IgD-negative memory B cell (primary cell): ENCODE measurements at regions not wholly inside any gene's neighbourhood (a gene's known extent, or its start where the extent isn't known, plus 50 kb on each side); places are given as distances from the start of the nearest gene placed in this dataset.

Experiments used
- H3K27ac Mint-ChIP-seq, 3 donors: one replicate each; pipeline ENCODE4 v1.8.0; 2020 to 2022; ENCODE audit warnings: mild to moderate bottlenecking in 3 of 3, mixed read lengths in 3 of 3, moderate library complexity in 1 of 3
- H3K27me3 Mint-ChIP-seq: one replicate; pipeline ENCODE4 v1.8.0; 2021; ENCODE audit warnings: mixed read lengths
- H3K36me3 Mint-ChIP-seq: one replicate; pipeline ENCODE4 v1.8.0; 2020; ENCODE audit warnings: mild to moderate bottlenecking, mixed read lengths
- H3K4me1 Mint-ChIP-seq, 3 donors: one replicate each; pipeline ENCODE4 v1.8.0; 2020 to 2022; ENCODE audit warnings: mixed read lengths in 3 of 3, mild to moderate bottlenecking in 1 of 3
- H3K4me3 Mint-ChIP-seq, 4 donors: one replicate each; pipeline ENCODE4 v1.8.0; 2020 to 2022; ENCODE audit warnings: mild to moderate bottlenecking in 4 of 4, mixed read lengths in 4 of 4, moderate library complexity in 3 of 4
- H3K9me3 Mint-ChIP-seq, 3 donors: one replicate each; pipeline ENCODE4 v1.8.0; 2020 to 2021; ENCODE audit warnings: mixed read lengths in 3 of 3, mild to moderate bottlenecking in 1 of 3

DNA sequence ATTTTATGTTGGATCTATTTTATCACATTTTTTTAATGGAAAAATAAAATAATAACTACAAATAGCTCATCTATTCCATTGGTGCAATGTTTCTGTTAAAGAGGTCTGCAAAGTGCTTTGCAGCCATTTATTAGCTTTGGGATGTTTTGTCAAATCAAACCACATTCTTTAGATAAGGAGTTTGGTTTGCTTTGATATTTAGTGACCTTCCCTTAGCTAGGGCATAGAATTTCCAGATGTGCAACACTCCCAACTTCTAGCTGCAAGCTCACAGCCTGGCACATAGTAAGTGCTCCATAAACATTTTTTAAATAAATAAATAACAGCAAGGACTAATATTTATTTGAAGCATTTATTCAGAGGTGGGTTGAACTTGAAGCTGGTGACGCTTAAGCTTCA, 80.4 kb upstream of the ARHGAP29 start:
- H3K27me3 Mint-ChIP-seq: peaks cover 10% of the 10 kb centered on the region
- H3K4me3 Mint-ChIP-seq: no peak overlapping the region
- H3K4me1 Mint-ChIP-seq: no peaks in the 10 kb centered on the region
- no peaks in the 10 kb centered on the region for H3K36me3 Mint-ChIP-seq
- no peak overlapping the region for H3K27ac Mint-ChIP-seq
- H3K9me3 Mint-ChIP-seq: no peaks in the 10 kb centered on the region

DNA sequence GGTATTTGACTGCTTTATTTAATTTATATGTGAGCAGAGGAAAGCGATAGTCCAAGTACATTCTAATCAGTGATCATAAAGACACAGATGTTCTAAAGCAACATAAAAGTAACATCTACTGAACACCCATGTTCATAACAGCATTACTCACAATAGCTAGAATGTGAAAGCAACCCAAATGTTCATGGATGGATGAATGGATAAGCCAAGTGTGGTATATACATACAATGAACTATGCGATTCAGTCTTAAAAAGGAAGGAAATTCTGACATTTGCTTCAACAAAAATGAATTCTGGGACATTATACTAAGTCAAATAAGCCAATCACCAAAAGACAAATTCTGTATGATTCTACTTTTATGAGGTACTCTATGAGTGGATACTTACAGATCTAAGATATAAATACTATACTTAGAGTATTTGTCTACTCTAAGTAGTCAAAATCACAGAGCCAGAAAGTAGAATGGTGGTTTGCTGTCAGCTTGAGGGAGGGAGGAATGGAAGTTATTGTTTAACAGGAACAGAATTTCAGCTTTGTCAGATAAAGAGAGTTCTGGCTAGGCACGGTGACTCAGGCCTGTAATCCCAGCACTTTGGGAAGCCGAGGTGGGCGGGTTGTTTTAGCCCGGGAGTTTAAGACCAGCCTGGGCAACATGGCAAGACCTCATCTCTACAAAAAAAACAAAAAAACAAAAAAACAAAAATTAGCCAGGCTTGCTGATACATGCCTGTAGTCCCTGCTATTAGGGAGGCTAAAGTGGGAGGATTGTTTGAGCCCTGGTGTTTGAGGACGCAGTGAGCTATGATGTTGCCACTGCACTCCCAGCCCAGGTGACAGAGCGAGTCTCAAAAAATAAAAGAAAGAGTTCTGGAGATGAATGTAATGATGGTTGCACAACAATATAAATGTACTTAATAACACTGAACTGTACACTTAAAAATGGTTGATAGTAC, 79.7 kb upstream of the ARHGAP29 start:
- H3K9me3 Mint-ChIP-seq: no peaks in the 10 kb centered on the region
- H3K36me3 Mint-ChIP-seq: no peaks in the 10 kb centered on the region
- no peaks in the 10 kb centered on the region for H3K4me1 Mint-ChIP-seq
- H3K27me3 Mint-ChIP-seq: peaks cover 9% of the 10 kb centered on the region
- no peak overlapping the region for H3K4me3 Mint-ChIP-seq
- H3K27ac Mint-ChIP-seq: no peak overlapping the region

DNA sequence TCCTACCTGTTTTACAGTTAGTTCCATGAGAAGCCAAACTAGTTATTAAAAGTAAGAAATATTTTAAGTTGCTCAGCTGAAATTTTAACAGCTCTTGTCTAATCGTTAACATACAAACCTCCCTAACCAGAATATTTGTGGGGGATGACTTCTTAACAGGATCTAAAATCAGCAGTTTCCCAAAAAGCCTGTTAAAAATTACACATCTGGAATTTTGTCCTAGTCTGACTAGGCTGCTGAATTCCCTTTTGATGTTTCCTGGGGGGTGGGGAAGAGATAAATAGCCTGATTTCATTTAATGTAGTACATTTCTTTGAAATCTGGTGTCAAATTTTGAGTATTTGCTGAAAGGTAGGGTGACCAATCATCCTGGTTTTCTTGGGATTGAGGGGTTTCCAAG, 78.8 kb upstream of the ARHGAP29 start:
- no peaks in the 10 kb centered on the region for H3K9me3 Mint-ChIP-seq
- no peak overlapping the region for H3K27ac Mint-ChIP-seq
- H3K4me3 Mint-ChIP-seq: no peak overlapping the region
- H3K4me1 Mint-ChIP-seq: no peaks in the 10 kb centered on the region
- peaks cover 9% of the 10 kb centered on the region for H3K27me3 Mint-ChIP-seq
- no peaks in the 10 kb centered on the region for H3K36me3 Mint-ChIP-seq

DNA sequence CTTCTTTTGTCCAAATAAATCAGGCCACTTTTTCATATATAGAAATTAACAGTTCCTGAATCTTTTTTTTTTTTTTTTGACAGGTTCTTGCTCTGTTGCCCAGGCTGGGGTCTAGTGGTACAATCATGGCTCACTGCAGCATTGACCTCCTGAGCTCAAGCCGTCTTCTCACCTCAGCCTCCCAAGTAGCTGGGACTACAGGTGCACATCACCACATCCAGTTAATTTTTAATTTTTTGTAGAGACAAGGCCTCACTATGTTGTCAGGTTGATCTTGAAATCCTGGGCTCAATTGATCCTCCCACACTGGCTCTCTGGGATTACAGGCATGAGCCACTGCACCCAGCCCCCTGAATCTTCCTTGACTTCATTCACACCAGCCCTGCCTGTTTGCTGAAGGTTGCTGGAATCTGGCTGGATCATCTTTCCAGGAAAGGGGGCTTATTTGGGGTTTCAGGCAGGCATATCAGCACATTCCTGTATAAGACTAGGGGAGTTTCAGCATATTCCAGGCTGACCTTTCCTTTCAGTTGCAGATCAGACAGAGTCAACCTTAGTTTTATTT, 78.2 kb upstream of the ARHGAP29 start:
- H3K36me3 Mint-ChIP-seq: no peaks in the 10 kb centered on the region
- H3K9me3 Mint-ChIP-seq: no peaks in the 10 kb centered on the region
- peaks cover 7% of the 10 kb centered on the region for H3K27me3 Mint-ChIP-seq

DNA sequence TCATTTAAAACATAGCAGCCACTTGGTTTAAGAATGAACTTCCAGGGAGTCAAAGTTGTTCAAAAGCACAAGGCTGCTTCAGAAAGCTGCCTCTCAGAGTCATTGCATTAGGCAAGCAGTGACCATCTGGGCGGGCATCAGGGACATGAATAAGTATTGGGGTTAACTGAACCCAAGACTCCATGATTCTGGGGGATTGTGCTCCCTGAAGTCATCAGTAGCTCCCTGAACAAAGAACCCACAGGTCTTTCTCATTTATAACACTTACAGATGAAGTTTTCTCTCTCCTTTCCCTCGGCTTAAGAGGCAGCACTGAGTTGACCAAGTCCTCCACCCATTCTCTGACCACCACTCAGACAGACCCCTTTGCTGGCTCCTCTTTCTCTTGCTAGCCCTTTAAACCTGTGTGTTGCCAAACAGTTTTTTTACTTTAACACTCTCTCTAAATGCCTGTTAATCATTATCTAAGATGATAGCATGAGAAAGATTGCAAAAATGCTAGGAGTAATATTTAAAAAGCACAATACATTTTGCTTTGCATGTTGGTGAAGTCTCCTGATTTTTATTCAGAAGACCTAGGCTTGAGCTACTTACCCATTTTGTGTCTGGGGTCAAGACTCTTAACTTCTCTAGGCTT, 77.0 kb upstream of the ARHGAP29 start:
- H3K27ac Mint-ChIP-seq: no peak overlapping the region
- no peaks in the 10 kb centered on the region for H3K36me3 Mint-ChIP-seq
- peaks cover 3% of the 10 kb centered on the region for H3K27me3 Mint-ChIP-seq
- H3K4me3 Mint-ChIP-seq: peak overlapping the region in 1 of 4 donors; percentile 20
- no peaks in the 10 kb centered on the region for H3K4me1 Mint-ChIP-seq
- H3K9me3 Mint-ChIP-seq: no peaks in the 10 kb centered on the region

More for the DNA sequence above, 78.2 kb upstream of the ARHGAP29 start:
- Mint-ChIP-seq H3K27ac (no peak overlapping the region), H3K4me3 (no peak overlapping the region), H3K4me1 (no peaks in the 10 kb centered on the region)

DNA sequence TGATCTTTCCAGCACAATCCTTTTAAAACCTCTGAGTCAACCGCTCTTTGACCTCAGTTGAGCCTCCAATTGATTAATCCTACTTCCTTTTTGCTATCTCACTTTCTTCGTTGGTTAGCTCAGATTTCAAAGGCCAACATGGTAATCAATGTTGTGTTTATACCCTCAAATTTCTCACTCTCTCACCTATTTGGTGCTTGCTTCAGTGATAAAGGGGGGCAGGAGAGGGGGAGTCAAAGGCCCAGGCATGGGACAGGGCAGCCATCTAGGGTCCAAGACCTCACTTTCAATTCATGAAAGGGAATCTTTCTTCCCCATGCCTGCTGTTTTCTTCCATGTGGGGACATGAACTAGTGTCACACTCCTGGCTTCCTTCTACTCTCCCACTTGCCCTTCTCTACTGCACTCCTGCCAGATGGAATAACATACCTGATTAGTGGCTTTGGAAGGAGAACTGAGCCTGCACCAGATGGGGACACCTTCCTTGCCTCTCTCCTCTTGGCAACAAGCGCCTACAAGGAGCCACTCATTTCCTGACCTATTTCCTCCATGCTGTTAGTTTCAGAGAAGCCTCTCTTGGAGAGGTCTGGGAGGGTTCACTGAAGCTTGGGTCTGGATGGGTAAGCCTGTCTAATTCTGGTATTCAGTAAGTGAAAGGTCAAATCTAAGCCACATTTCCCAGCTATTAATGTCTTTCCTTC, 73.3 kb upstream of the ARHGAP29 start:
- H3K4me1 Mint-ChIP-seq: no peaks in the 10 kb centered on the region
- no peak overlapping the region for H3K4me3 Mint-ChIP-seq
- no peaks in the 10 kb centered on the region for H3K9me3 Mint-ChIP-seq
- peaks cover 3% of the 10 kb centered on the region for H3K27me3 Mint-ChIP-seq
- H3K36me3 Mint-ChIP-seq: no peaks in the 10 kb centered on the region
- no peak overlapping the region for H3K27ac Mint-ChIP-seq

GRCh38 chr1:94309829-94310569, 72.6 kb upstream of the ARHGAP29 start:
- Mint-ChIP-seq H3K27ac (no peak overlapping the region), H3K4me1 (no peaks in the 10 kb centered on the region), H3K9me3 (no peaks in the 10 kb centered on the region), H3K27me3 (peaks cover 3% of the 10 kb centered on the region), H3K4me3 (no peak overlapping the region), H3K36me3 (no peaks in the 10 kb centered on the region)

GRCh38 chr1:94309216-94309615, 71.8 kb upstream of the ARHGAP29 start:
- Mint-ChIP-seq H3K4me3 (no peak overlapping the region), H3K9me3 (no peaks in the 10 kb centered on the region), H3K27ac (no peak overlapping the region), H3K27me3 (peaks cover 3% of the 10 kb centered on the region), H3K4me1 (no peaks in the 10 kb centered on the region), H3K36me3 (no peaks in the 10 kb centered on the region)

DNA sequence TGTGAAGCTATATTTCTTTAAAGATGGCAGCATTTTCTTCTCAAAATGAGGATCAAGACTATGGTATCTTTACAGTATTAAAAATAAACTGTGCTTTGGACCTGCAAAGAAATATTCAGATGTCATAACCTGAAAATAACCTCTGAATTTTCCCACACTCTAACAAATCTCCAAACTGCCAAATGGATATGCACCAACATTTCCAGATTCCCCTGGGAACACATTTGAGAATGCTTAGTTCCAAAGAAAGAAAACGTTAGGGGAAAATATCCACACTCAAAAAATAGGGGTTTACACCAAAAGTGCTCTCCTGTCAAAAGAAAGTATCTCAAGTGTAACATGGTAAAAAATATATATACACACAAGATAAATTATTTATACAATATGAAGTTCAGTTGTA, 69.1 kb upstream of the ARHGAP29 start:
- Mint-ChIP-seq H3K36me3 (no peaks in the 10 kb centered on the region), H3K4me1 (no peaks in the 10 kb centered on the region), H3K4me3 (no peak overlapping the region), H3K27me3 (peaks cover 3% of the 10 kb centered on the region), H3K27ac (no peak overlapping the region), H3K9me3 (peaks cover 0 to 4% (median 0%) of the 10 kb centered on the region in 3 donors)

GRCh38 chr1:94305704-94306103, 68.3 kb upstream of the ARHGAP29 start:
- H3K9me3 Mint-ChIP-seq: peaks cover 0 to 4% (median 0%) of the 10 kb centered on the region in 3 donors
- H3K4me1 Mint-ChIP-seq: no peaks in the 10 kb centered on the region
- H3K36me3 Mint-ChIP-seq: no peaks in the 10 kb centered on the region
- H3K27me3 Mint-ChIP-seq: peaks cover 3% of the 10 kb centered on the region
- no peak overlapping the region for H3K27ac Mint-ChIP-seq
- no peak overlapping the region for H3K4me3 Mint-ChIP-seq

GRCh38 chr1:94304553-94304952, 67.2 kb upstream of the ARHGAP29 start:
- Mint-ChIP-seq H3K9me3 (peaks cover 0 to 4% (median 0%) of the 10 kb centered on the region in 3 donors), H3K27me3 (peaks cover 3% of the 10 kb centered on the region), H3K4me1 (no peaks in the 10 kb centered on the region), H3K4me3 (no peak overlapping the region), H3K27ac (no peak overlapping the region), H3K36me3 (no peaks in the 10 kb centered on the region)

DNA sequence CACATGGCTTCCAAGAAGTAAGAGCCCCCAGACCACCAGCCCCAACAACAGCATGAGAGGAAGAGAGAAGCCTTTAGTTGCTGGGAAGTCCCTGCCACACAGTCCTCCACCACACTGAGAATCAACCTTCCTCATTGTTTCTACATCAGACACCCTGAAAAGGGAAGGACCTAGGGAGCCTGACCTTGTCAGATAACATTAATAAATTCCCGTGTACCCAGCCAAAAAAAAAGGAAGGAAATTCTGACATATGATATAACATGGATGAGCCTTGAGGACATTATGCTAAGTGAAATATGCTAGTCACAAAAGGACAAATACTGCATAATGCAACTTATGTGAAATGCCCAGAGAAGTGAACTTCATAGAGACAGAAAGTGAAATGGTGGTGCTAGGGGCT, 65.6 kb upstream of the ARHGAP29 start:
- Mint-ChIP-seq H3K4me3 (no peak overlapping the region), H3K27me3 (no peaks in the 10 kb centered on the region), H3K36me3 (no peaks in the 10 kb centered on the region), H3K27ac (peak overlapping the region in 1 of 3 donors; percentile 73), H3K4me1 (no peaks in the 10 kb centered on the region), H3K9me3 (peaks cover 0 to 4% (median 0%) of the 10 kb centered on the region in 3 donors)

- Mint-ChIP-seq H3K36me3 (no peaks in the 10 kb centered on the region), H3K4me1 (no peaks in the 10 kb centered on the region), H3K27ac (no peak overlapping the region), H3K4me3 (no peak overlapping the region), H3K27me3 (no peaks in the 10 kb centered on the region), H3K9me3 (peaks cover 0 to 4% (median 0%) of the 10 kb centered on the region in 3 donors)
Measured at GRCh38 chr1:94302497-94302896, 65.1 kb upstream of the ARHGAP29 start.

- peaks cover 0 to 4% (median 0%) of the 10 kb centered on the region in 3 donors for H3K9me3 Mint-ChIP-seq
- no peaks in the 10 kb centered on the region for H3K36me3 Mint-ChIP-seq
- H3K27me3 Mint-ChIP-seq: no peaks in the 10 kb centered on the region
- H3K4me1 Mint-ChIP-seq: no peaks in the 10 kb centered on the region
- no peak overlapping the region for H3K27ac Mint-ChIP-seq
- H3K4me3 Mint-ChIP-seq: no peak overlapping the region
Measured at GRCh38 chr1:94301186-94301585, 63.8 kb upstream of the ARHGAP29 start.
